Pancreas (tissue), 10 donors: ENCODE measurements at regions not wholly inside any gene's neighbourhood (a gene's known extent, or its start where the extent isn't known, plus 50 kb on each side); places are given as distances from the start of the nearest gene placed in this dataset.

Experiments
- ATAC-seq, 4 donors: fragments of 200-7000 bp; cut with Tn5 transposase; one replicate each; pipeline versions ENCODE4 v1.8.0 to v1.9.1; 2020; ENCODE audit warnings: mild to moderate bottlenecking in 4 of 4, moderate library complexity in 4 of 4
- DNase-seq, 6 donors: peaks; one replicate each; pipeline ENCODE4 v3.0.0-alpha.2; 2020
- FAIRE-seq: peaks from 2 replicates; lab custom pipeline; 2012; peaks lifted over from hg19 to GRCh38; lab: Jason Lieb, UNC
- H3K27ac ChIP-seq, 4 donors: fragments of 200-600 bp; sonication (generic); 1 replicate in 3 of 4; 2 replicates in 1 of 4; pipeline versions ENCODE4 v1.5.0 to v1.8.0; 2020
- H3K27me3 ChIP-seq, 4 donors: fragments of 200-600 bp; one replicate each; pipeline ENCODE4 v1.8.0; 2021
- H3K36me3 ChIP-seq, 3 donors: fragments of 200-600 bp; sonication (generic) in 1 of 3; one replicate each; pipeline versions ENCODE4 v1.5.0 to v1.8.0; 2020 to 2021
- H3K4me1 ChIP-seq, 3 donors: fragments of 200-600 bp; one replicate each; pipeline ENCODE4 v1.8.0; 2021
- H3K4me3 ChIP-seq, 4 donors: fragments of 200-600 bp; sonication (generic) in 2 of 4; one replicate each; pipeline versions ENCODE4 v1.5.0 to v1.8.0; 2020 to 2021
- H3K9me3 ChIP-seq, 4 donors: fragments of 200-600 bp; one replicate each; pipeline ENCODE4 v1.8.0; 2021
- WGBS, 2 donors: extraction: QIAGEN DNeasy Blood & Tissue Kit; methylation state at CpG; one replicate each; pipeline ENCODE4 v1.1.7; 2013; 5-methylcytosine and 5-hydroxymethylcytosine counted together
- intact Hi-C, 3 donors: fragments of 100-400 bp; cut with DNase I; formaldehyde crosslinking; loops; one replicate each; pipeline versions ENCODE4 v1.11.1 to v1.14.2; 2022
- TF ChIP-seq, protein P1 (sequence below), 4 donors: fragments of 200-600 bp; sonication (generic) in 3 of 4; IDR thresholded peaks; one replicate each; pipeline versions ENCODE4 v1.5.0 to v1.8.0; 2021; ENCODE audit warnings: antibody characterized with exemption in 4 of 4
- donor health status: healthy with polysubstance abuse.
- donor health status: DM: no; HTN: no; CAD: no; lungs with moderate emphysema.
- donor health status: DM: no; HTN: no; CAD: no.
- donor health status: control.
- donor health status: control.
- donor health status: Bipolar disorder and iron deficiency.
- donor health status: DM: yes; HTN: yes; CAD: no.
- donor health status: DM: no; HTN: no; CAD: no.
- donor health status: DM: no; HTN: no; CAD: no.
- donor health status: DM: yes; HTN: yes; CAD: no.

DNA sequence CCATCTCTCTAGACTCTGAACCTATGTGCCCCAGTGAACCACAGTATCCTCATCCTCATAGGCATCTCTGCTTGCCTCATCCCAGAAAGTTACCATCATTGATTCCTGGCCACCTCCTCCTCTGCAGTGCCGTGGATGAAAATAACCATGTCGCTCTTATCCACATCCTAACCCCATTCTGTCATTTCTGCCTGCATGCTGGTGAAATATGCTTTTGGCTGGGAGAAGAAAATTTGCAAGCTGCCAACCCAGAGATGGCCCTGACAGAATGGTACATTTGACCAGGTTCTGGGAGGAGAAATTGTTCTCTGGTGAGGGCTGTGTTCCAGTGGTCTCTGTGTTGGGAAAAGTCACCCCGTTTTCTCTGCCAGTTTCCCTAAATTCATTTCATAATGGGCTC lies 149.7 kb downstream of the NMUR2 start:
- no peak for FAIRE-seq
- WGBS, 2 donors, result 42 to 67% methylated on average over 3 of the region's 3 CpGs
- intact Hi-C loops, result no loop called here

GRCh38 chr5:152247850-152248385 lies 157.2 kb downstream of the NMUR2 start:
- TF ChIP-seq, protein P1, sequence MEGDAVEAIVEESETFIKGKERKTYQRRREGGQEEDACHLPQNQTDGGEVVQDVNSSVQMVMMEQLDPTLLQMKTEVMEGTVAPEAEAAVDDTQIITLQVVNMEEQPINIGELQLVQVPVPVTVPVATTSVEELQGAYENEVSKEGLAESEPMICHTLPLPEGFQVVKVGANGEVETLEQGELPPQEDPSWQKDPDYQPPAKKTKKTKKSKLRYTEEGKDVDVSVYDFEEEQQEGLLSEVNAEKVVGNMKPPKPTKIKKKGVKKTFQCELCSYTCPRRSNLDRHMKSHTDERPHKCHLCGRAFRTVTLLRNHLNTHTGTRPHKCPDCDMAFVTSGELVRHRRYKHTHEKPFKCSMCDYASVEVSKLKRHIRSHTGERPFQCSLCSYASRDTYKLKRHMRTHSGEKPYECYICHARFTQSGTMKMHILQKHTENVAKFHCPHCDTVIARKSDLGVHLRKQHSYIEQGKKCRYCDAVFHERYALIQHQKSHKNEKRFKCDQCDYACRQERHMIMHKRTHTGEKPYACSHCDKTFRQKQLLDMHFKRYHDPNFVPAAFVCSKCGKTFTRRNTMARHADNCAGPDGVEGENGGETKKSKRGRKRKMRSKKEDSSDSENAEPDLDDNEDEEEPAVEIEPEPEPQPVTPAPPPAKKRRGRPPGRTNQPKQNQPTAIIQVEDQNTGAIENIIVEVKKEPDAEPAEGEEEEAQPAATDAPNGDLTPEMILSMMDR (IDR thresholded peaks at IDR 0.05), result no peak
- Histone ChIP-seq H3K27ac (no peak overlapping the region), H3K36me3 (no peaks in the 10 kb centered on the region), H3K9me3 (no peaks in the 10 kb centered on the region), H3K4me3 (no peak overlapping the region), H3K4me1 (no peaks in the 10 kb centered on the region), H3K27me3 (no peaks in the 10 kb centered on the region)
- 35 to 43% methylated on average over 2 of the region's 2 CpGs for WGBS, 2 donors
- DNase-seq, result no peak
- FAIRE-seq, result no peak
- intact Hi-C loops, result no loop called here
- no peak for ATAC-seq

More for the DNA sequence above, 149.7 kb downstream of the NMUR2 start:
- Histone ChIP-seq H3K36me3 (no peaks in the 10 kb centered on the region), H3K9me3 (no peaks in the 10 kb centered on the region), H3K4me1 (no peaks in the 10 kb centered on the region), H3K27ac (no peak overlapping the region), H3K27me3 (no peaks in the 10 kb centered on the region), H3K4me3 (no peak overlapping the region)
- TF ChIP-seq, protein P1 (IDR thresholded peaks at IDR 0.05), result no peak
- DNase-seq (no peak), ATAC-seq (no peak)

DNA sequence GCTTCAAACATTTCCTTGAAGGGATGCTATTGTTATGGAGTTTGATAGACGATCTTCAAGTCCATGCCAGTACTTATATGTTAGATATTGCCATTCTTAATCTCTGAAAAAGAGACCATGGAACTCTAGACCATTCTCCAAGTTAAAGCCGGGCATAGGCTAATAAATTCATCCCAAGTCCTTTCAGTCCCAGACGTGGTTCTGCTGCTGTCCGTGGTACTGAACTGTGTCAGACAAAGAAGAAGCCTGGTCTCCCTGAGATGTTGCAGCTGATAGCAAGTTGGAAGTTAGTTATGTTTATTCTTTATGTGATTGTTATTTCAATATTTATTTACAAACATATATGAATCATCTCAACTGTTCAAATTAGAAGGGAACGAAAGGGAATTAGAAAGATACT lies 158.7 kb downstream of the NMUR2 start:
- Histone ChIP-seq H3K4me3 (no peak overlapping the region), H3K9me3 (no peaks in the 10 kb centered on the region), H3K36me3 (no peaks in the 10 kb centered on the region), H3K27ac (no peak overlapping the region), H3K27me3 (no peaks in the 10 kb centered on the region), H3K4me1 (no peaks in the 10 kb centered on the region)
- DNase-seq (no peak), ATAC-seq (peak in 1 of 4 donors; percentile 33), FAIRE-seq (no peak)
- intact Hi-C loops, result no loop called here
- TF ChIP-seq, protein P1 (IDR thresholded peaks at IDR 0.05), result no peak
- WGBS, 2 donors, result 18 to 25% methylated on average over 5 of the region's 5 CpGs

- Histone ChIP-seq H3K4me1 (no peaks in the 10 kb centered on the region), H3K9me3 (no peaks in the 10 kb centered on the region), H3K27ac (no peak overlapping the region), H3K36me3 (no peaks in the 10 kb centered on the region), H3K4me3 (no peak overlapping the region), H3K27me3 (no peaks in the 10 kb centered on the region)
- intact Hi-C loops, result no loop called here
- no peak for FAIRE-seq
- WGBS, 2 donors, result 48 to 52% methylated on average over 2 of the region's 2 CpGs
- no peak for DNase-seq
- TF ChIP-seq, protein P1 (IDR thresholded peaks at IDR 0.05), result no peak
- ATAC-seq, result no peak
Measured at GRCh38 chr5:152237531-152237930, 167.5 kb downstream of the NMUR2 start.

- ATAC-seq, result peak in 2 of 4 donors; percentile 29 to 34
- DNase-seq, result no peak
- H3K4me1 ChIP-seq, result peaks cover 0 to 9% (median 0%) of the 10 kb centered on the region in 3 donors
- no peak for FAIRE-seq
- H3K4me3 ChIP-seq, result no peak overlapping the region
- 54 to 67% methylated on average over 7 of the region's 7 CpGs for WGBS, 2 donors
- H3K27me3 ChIP-seq, result no peaks in the 10 kb centered on the region
- no peak overlapping the region for H3K27ac ChIP-seq
- TF ChIP-seq, protein P1 (IDR thresholded peaks at IDR 0.05), result no peak
- H3K36me3 ChIP-seq, result no peaks in the 10 kb centered on the region
- intact Hi-C loops, result no loop called here
- no peaks in the 10 kb centered on the region for H3K9me3 ChIP-seq
Measured at GRCh38 chr5:152226191-152226590, 178.9 kb downstream of the NMUR2 start.
